Midbrain (tissue), 1 donor: ENCODE measurements at regions not wholly inside any gene's neighbourhood (a gene's known extent, or its start where the extent isn't known, plus 50 kb on each side); places are given as distances from the start of the nearest gene placed in this dataset.

Experiments used
- DNase-seq: peaks from one replicate; lab custom pipeline; 2025; lab: John Stamatoyannopoulos, UW

GRCh38 chr5:33244441-33245150, 196.2 kb upstream of the TARS1 start:
- no peak for DNase-seq

- DNase-seq, result no peak
Observed at GRCh38 chr5:33254579-33254978, 186.2 kb upstream of the TARS1 start.

GRCh38 chr5:33257807-33258429, 182.8 kb upstream of the TARS1 start:
- no peak for DNase-seq

GRCh38 chr5:33258553-33258952, 182.2 kb upstream of the TARS1 start:
- no peak for DNase-seq

- no peak for DNase-seq
Observed at GRCh38 chr5:33260098-33260497, 180.7 kb upstream of the TARS1 start.

- no peak for DNase-seq
Observed at GRCh38 chr5:33261305-33261704, 179.5 kb upstream of the TARS1 start.

- DNase-seq, result no peak
Observed at GRCh38 chr5:33261747-33262146, 179.0 kb upstream of the TARS1 start.

- no peak for DNase-seq
Observed at GRCh38 chr5:33267801-33268200, 173.0 kb upstream of the TARS1 start.

- DNase-seq, result no peak
Observed at GRCh38 chr5:33268374-33268773, 172.4 kb upstream of the TARS1 start.

GRCh38 chr5:33270671-33271070, 170.1 kb upstream of the TARS1 start:
- DNase-seq, result no peak

GRCh38 chr5:33271606-33272005, 169.2 kb upstream of the TARS1 start:
- DNase-seq, result no peak

- no peak for DNase-seq
Observed at GRCh38 chr5:33272288-33272687, 168.5 kb upstream of the TARS1 start.

- DNase-seq, result no peak
Observed at GRCh38 chr5:33273985-33274384, 166.8 kb upstream of the TARS1 start.

- DNase-seq, result no peak
Observed at GRCh38 chr5:33275391-33275790, 165.4 kb upstream of the TARS1 start.

GRCh38 chr5:33275921-33276627, 164.7 kb upstream of the TARS1 start:
- no peak for DNase-seq

- DNase-seq, result no peak
Observed at GRCh38 chr5:33276628-33276950, 164.2 kb upstream of the TARS1 start.

GRCh38 chr5:33277061-33277650, 163.6 kb upstream of the TARS1 start:
- no peak for DNase-seq

GRCh38 chr5:33281431-33281843, 159.3 kb upstream of the TARS1 start:
- DNase-seq, result no peak

- no peak for DNase-seq
Observed at GRCh38 chr5:33282157-33282556, 158.6 kb upstream of the TARS1 start.

GRCh38 chr5:33282696-33283095, 158.1 kb upstream of the TARS1 start:
- no peak for DNase-seq

- no peak for DNase-seq
Observed at GRCh38 chr5:33283243-33283642, 157.5 kb upstream of the TARS1 start.

- DNase-seq, result no peak
Observed at GRCh38 chr5:33284681-33285080, 156.1 kb upstream of the TARS1 start.

- no peak for DNase-seq
Observed at GRCh38 chr5:33287242-33287641, 153.5 kb upstream of the TARS1 start.
